GM21717 (cell line): ENCODE measurements at regions not wholly inside any gene's neighbourhood (a gene's known extent, or its start where the extent isn't known, plus 50 kb on each side); places are given as distances from the start of the nearest gene placed in this dataset.

Experiments
- ATAC-seq: cut with Tn5 transposase; IDR thresholded peaks from one replicate; pipeline ENCODE4 v1.9.1; 2021; ENCODE audit warnings: mild to moderate bottlenecking, moderate library complexity; ENCODE audit not compliant: unreplicated experiment

DNA sequence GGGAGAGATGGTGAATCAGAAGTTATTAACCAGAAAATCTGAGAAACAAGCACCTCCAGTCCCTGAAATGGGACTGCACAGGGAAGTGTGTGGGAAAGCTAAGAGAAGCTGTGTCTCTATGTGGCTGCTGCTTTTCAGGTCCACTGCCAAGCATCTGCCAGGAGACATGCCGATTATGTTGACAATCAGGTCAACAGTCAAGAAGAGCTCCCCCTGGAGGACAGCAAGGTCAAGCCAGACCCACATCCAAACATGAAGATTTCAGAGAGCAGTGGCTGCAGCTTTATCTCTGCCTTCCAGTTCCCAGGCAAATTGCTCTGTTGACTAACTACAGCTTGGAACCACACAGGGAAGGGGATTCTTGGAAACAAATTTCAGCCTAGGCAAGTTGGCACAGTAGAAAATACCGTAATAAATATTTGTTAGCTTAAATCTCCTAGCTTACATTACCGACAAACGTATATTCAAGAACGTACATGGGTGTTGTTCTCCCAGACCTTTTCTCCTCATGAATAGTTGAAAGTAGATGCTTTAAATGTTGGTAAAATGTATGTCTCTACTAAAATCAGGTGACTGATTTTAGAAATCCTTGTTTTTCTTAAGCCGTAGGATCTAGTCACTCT, 394.5 kb upstream of the RARB start:
- ATAC-seq, result peak; percentile 76

DNA sequence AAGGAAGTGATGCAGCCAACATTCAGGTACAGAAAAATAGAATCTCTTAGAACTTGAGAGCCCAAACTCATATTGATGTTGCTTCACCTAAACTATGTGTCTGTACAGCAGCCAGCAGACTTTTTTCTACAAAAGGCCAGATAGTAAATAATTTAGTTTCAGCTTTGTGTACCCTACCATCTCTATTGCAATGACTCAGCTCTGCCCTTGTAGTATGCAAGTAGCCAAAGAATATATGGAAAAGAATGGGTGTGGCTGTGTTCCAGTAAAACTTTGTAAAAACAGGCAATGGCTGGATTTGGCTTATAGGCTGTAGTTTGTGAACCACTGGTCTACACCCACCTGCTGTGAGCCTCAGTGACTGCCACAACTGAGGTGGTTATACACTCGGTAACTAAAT, 392.5 kb upstream of the RARB start:
- no peak for ATAC-seq

DNA sequence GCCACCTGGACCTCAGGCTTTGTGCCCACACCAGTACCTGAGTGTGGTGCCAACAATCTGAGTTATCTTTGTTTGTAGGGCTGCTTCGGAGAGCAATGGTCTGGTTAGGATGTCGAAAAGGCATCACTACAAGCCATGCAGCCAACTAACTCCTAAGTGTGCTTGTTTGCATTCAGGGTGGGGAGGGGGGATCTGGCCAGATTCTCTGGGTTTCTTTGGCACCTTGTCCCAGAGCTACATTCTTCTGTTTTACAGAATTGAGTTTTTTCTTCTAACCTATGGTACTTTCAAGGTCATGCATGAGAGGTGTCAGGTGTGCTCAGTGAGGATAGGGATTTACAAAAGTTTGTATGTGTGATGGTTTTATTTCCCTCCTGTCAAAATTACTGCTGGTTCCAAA, 391.4 kb upstream of the RARB start:
- ATAC-seq, result no peak

DNA sequence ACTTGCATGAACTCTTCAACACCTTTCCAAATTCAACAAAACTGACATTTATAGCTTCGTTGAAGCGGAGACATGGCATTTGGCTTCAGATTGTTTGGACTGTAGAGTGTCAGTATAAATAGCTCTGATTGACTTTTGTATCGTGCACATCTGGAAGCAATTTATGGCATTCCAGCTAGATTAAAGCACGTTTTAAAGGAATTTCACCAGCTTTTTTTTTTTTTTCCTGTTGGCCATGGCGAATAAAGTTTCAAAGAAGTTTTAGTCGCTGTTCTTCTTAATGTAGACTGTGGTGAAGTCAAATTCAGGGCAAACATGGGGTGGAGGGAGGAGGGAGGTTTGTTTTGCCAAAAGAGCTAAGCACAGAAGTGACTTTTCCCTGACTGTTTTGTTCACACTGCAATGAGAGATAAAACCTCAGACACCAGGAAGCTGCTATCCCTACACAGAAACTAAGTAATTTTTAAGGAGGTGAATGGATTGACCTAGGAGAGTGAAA, 391.0 kb upstream of the RARB start:
- ATAC-seq, result no peak

DNA sequence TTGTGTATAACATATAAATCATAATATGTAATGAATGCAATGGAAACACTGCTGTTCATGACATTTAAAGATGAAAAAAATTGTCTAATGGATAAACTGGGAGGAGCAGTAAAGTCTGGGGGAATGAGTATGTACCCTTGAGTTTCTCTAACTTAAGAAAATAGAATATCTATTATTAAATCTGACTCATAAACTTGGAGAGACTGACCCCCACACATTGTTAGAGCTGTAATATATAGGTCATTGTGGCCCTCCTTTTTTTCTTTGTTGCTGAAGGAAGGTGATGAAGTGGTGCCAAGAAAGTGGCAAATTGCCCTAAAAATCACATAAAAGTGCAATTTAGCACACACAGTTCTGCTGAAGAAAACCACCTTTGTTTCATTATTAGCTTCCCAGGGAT, 389.8 kb upstream of the RARB start:
- ATAC-seq, result no peak

DNA sequence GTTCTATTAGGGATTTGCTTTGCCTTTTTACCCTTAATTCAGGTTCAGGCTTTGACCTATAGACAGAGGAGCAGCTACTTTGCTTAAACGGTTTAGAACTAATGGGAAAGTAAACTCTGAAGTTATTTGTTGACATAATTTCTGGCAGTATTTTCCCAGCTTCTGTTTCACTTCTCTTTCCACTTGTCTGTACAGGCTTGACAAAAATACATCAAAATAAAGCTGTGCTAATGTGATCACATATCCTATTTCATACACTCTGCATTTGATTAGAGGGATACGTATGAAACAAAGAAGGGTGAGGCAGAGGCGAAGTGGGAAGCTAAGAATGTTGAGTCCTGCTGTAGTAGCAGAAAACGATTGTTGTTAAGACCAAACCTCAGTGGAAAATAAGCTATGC, 389.1 kb upstream of the RARB start:
- peak; percentile 49 for ATAC-seq

DNA sequence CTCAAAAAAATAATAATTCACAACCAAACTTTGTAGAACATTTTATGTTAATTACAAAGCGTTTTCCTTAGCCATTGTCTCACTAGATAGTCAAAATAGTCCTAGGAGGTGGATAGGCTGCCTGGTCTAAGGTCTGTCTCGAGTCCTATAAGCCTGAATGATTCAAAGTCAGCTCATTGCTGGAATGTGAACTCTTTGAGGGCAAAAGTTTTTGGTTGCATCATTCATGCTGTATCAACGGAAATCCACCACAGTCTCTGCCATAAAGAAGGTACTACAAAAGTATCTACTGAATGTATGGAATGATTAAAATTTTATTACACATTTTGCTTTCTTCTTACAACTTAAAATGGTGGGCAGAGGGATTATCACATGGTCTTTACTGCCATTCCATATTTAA, 387.3 kb upstream of the RARB start:
- ATAC-seq, result no peak

DNA sequence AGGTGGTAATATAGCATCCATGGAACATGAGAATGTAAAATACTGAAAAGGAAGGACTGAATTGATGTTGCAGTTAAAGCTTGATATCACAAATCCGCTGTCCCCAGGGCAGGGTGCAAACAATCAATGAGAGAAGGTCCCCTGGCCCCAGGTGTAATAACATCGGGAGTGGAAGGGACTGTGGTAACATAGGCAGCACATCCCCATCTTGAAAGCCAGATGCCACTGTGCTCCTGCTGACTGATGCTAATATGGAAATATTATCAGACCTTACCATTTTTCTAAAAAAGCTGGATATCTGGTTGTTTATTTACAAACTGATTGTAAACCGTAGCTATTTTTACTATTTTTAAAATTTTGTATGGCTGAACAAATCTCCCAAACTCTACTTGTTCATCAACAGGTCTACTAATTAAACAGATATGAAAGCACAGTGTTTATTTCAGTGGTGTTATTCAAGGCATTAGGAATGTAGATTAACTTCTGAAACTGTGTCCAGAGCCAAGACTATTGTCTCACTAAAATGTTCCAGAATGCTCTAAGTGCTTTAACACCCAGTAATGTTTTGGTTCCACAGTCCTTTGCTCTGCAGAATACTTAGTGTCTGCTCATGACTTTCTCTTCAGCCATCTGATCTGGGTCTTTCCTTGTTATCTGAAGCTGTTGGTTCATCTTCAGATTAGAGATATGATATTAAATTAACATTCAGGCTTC, 386.0 kb upstream of the RARB start:
- ATAC-seq, result no peak

DNA sequence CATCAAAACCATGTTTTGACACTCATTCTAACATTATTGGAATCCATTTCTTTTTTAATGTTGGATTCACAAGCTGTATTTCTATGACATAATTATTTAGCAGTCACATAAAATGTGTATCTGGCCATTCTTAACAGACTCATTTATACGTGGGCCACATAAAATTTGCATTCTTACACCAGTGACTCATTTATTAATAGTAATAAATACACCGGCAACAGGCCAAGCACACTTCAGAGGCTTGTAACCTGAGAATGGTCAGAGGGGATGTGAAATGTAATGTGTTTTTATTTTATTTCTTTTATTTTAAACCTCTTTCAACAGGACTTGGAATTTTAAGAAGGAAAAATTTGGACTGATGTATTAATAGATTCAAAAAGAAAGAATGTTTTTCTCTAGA, 384.9 kb upstream of the RARB start:
- no peak for ATAC-seq

DNA sequence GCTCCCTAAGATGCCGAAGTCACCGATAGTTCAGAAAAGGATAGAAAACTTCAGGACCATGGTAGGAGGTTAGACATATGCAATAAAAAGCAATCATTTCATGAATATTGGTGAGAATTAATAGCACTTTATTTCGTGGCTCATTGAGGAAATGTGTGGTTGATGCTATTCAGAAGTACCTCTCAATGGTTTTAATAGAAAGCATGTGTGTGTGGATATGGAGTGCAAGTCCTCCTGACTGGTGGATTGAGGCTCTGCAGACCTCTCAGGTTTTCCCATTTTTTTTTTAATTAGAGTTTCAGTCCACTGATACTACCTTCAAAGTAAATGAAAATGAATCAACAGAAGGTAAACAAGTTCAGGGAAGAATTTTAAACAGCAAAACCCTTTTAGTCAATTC, 384.3 kb upstream of the RARB start:
- ATAC-seq, result no peak

DNA sequence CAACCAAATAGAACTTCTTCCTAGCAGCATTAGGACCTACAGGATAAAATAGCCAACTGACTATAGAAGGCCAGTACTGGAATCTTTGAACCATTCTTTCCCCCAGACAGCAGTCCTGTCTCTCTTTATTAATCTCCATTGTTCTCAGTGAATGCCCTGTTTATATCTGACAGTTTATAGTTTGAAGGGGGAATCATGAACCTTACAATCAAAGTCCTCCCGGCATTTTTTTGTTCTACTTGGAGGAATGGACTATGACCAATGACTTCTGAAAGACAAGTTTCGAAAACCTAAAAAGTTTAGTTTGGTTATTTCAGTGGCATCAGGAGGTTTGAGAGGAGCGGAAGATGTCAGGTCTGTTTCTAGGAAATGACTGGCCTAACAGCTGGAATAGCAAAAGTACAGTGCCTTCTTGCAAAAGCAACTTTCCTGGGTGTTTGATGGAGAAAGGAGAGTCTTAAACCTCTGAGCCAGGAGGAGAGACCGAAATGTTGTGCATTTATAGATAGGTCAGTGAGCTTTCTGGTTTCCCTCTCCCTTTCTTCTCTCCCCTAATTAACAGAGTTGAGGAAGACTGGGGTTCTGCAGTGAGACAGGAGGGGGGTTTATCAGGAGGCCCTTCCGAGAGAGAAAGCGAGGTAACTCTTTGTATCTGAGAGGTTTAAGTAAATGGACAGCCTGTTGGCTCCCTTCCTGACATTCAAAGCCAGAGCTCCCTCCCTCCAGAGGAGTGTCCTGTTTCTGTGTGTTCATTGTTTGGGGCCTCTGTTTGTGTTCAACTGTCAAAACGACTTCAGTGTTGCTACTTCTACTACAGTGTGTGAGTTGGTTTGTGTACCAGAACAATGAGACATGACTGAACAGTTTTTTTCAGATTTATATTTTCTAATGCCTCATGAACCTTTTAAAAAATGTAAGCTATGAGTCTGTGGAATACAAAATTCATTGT, 383.0 kb upstream of the RARB start:
- no peak for ATAC-seq

DNA sequence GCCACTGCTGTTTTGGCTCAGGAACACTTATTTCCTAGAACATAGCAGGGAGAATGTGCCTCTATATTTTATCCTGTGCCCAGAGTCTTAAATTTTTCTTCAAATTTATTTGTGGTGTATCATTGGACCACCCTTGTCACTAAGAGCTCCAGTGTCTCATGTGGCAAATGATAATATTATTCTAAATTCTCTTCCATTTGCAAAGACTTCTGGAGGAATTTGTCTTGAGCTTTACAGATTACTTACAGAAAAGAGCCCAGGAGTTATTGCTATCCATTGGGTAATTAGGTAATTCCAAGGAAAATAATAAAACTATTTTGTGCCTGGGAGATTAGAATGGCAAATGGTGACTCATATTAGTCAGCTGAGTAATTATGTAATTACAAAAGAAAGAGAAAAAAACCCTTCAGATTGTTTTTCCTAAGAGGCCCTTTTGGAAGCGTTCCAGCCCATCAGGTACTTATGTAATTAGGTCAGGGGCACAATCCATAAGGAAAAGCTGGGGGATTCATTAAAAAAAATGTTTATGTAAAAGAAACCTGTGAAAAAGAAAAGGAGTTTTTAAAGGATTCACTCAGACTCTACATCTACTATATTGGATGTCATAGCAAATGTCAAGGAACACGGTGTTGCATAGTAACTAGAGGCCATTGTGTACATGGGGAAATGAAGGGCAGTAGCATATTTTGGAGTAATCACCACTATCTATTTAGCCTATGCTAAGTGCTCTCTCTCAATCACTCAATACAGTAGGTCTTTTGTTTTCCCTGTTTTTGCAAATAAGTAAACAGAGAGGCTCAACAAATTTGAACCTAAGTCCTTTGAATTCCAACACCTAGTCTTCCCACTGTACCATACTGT, 380.9 kb upstream of the RARB start:
- no peak for ATAC-seq

DNA sequence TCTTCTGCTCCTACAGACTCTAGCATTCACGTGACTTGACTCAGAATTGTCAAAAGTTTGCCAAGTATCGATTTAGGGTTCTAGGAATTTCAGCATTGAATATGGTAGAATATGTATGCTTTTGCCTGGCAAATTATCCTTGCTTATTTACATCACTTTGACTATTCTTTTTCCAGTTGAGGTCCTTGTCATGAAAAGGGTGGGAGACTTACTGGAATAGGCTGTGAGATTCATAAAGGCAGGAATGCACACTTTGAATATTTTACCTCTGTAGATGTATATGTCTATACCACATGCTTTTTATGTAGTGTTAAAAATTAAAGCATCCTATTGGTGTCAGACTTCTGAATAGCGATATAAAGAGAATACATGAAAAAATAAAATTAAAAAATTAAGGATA, 378.8 kb upstream of the RARB start:
- no peak for ATAC-seq

DNA sequence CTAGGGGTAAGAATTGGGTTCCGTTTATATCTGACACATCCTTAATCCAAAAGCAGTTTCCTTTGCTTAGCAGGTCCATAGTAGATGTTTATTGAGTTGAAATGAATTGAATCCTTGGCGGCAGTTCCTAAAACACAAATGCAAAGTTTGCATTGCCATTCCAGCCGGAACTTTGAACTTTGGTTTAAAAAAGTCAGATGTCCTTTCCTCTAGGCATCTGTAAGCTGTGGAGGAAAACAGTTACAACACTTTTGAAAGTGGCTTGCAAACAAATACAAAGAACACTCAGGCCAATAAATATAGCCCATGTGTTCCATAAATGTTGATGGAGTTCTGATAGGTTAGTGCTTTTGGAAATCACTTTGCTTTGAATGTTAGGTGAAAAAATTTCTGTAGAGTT, 374.7 kb upstream of the RARB start:
- ATAC-seq, result no peak

DNA sequence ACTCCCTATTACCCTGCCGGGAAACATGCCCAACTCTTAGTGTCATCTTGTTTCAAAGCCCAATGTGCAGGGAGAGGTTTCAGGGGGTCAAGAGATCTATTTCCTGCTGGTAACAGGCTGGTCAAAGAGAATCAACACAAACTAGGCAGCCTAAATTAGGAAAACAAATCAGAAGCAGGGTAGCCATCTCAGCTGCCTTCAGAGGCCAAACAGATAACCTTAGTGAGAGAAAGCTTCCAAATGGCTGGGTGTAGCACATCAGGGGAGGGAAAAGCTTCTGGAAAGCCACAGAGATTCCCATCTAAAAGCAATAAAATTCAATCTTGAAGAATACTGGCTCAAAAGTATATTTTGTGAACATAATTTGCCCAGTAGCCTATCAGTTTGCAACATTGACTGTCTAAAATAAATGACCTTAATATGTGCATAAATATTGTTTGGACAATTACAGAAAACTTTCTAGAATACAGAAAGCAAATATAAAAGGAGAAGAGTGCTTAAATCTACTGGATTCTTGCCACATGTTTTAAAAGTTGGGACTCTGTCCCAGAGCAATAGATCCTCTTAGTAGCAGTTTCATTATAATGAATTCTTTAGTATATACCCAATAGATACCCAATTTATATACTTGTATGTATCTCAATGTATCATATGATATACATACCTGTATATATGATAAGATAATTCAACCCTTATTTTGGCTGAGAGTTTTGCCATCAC, 371.9 kb upstream of the RARB start:
- no peak for ATAC-seq

DNA sequence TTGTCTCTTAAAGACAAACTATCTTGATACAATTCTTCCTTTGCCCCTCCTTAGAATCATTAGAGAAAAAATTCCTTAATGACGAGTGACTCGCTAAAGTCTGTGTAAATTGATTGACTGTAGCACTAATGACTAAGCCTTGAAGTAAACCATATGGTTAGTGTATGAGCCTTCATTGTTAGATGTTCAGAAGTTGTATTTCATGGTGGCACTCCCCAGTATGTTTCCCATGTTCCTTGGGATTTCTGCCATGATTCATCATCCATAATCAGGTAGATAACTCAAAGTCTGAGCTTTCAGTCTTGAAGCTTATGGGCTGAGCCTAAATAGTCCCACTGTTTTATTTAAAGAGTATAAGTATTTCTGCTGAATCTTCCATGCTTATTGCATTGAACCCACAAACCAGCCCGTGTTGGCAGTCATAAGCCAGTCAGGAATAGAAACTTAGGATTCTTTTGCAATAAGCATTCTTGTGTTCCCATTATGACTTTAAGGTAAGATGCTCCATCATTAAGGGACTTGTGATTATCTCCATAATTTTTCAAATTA, 371.2 kb upstream of the RARB start:
- ATAC-seq, result no peak

DNA sequence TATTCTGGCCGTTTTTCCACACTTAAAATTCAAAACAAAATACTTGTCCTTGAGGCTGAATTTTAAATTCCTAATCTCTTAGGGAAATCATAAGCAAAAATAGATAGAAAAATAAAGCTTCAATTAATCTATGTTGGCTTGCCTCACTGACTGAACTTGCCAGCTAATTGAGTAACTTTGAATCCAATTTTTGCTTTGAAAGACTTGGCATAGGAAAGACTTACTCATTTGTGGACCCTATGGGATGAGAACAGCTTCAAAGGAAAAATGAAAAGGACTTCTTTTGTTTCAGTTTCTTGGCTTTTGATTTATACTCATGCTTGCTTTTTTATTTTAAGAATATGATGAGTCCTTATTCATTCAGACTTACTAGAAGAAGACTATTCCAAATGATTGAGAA, 370.7 kb upstream of the RARB start:
- ATAC-seq, result no peak

DNA sequence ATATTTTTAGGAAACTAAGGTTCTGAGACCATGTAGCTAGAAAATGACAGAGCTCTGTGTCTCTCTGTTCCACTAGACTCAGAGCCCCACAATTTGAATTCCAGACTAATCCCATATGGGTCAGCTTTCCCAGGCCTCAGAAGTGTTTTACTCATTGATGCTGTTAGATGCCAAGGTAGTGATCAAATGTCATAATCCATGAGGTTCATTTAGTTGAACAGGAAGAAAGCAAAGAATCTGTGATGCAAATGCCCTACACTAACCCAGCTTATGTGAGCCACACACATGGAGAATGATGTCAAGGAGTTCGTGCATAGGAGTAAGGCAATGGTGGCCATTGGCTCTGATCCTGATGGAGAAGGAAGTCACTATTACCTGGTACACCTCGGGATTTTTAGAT, 363.4 kb upstream of the RARB start:
- no peak for ATAC-seq

DNA sequence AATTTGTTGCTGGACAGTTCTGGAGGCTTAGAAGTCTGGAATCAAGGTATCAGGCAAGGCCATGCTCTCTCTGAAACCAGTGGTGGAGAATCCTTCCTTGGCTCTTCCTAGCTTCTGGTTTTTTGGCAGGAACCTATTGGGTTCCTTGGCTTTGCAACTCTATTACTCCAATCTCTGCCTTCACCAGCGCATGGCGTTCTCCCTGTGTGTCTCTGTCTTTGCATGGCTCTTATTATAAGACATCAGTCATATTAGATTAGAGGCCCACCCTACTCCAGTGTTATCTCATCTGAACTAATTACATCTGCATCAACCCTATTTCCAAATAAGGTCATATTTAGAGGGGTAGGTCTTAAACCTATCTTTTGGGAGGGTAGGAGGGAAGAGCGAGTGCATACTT, 358.1 kb upstream of the RARB start:
- no peak for ATAC-seq

DNA sequence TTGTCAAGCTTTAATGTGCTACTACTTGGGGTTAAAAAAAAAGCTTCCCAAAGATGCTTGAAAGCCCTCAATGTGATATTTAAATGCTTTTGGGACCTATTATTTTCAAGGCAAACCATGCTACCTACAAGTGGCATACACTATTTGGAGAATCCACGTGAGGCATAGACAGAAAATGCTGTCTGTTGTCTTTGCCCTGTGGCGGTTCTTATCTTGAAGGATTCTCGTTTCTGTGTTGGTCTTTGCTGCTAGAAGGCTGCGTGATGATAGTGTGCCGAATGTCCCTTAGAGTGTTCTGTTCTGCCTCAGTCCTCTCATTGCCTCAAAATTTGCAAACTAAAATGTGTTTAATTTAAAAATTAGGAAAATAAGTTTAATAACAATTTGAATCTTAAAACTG, 356.2 kb upstream of the RARB start:
- no peak for ATAC-seq
